ENCODE measurements at regions not wholly inside any gene's neighbourhood (a gene's known extent, or its start where the extent isn't known, plus 50 kb on each side); places are given as distances from the start of the nearest gene placed in this dataset.

GRCh38 chr6:141906569-141907080, 226.1 kb upstream of the GJE1 start (continued):
- TF ChIP-seq HNRNPK (IDR thresholded peaks at IDR 0.05; ENCODE audit: low read depth, low read length, poor library complexity, severe bottlenecking) = no peak

- ChIA-PET POLR2A (no interaction called here), CTCF (ENCODE audit: low intra/inter-chr PET ratio) (no interaction called here)
- no peaks in the 10 kb centered on the region for H3K9me3 ChIP-seq (replicated peaks; ENCODE audit: control insufficient read depth, insufficient read depth, low read depth, low read length)
- no TSS peak for BruUV-seq (replicated peaks)
- H3K4me1 ChIP-seq (replicated peaks in 1 of 2; ENCODE audit: control insufficient read depth in 2 of 2, insufficient read depth in 2 of 2, low read length in 2 of 2) = no peaks in the 10 kb centered on the region
- in situ Hi-C loops (cut with MboI) = no loop called here
- H3K27me3 ChIP-seq (ENCODE audit: control insufficient read depth in 2 of 2, insufficient read depth in 2 of 2, low read length in 2 of 2) = no peaks in the 10 kb centered on the region
- no peaks in the 10 kb centered on the region for H3K36me3 ChIP-seq (ENCODE audit: control insufficient read depth, insufficient read depth, low read length)
- no peak overlapping the region for H3K4me2 ChIP-seq (ENCODE audit: insufficient read depth, low read length)
- 13% methylated on average over 2 of the region's 2 CpGs for WGBS (ENCODE audit: insufficient coverage, low coverage, missing lambda C conversion rate)
- H3K79me2 ChIP-seq (ENCODE audit: control insufficient read depth, insufficient read depth, low read length) = no peaks in the 10 kb centered on the region
- no peak overlapping the region for H3K4me3 ChIP-seq
- no peaks in the 10 kb centered on the region for H4K20me1 ChIP-seq (replicated peaks; ENCODE audit: control insufficient read depth, insufficient read depth, low read length)
- no peak for DNase-seq (ENCODE audit: extremely low read depth in 1 of 4, low spot score in 3 of 4)
- ATAC-seq = no peak
- intact Hi-C loops (cut with micrococcal nuclease) = no loop called here
- no peak overlapping the region for H2AFZ ChIP-seq (ENCODE audit: low read depth, low read length)
- no peak overlapping the region for H3K27ac ChIP-seq (ENCODE audit: extremely low read depth, low read depth, low read length)
- no peak for TF ChIP-seq ARID2 (IDR thresholded peaks at IDR 0.05)
- no peak for TF ChIP-seq RBM17 (IDR thresholded peaks at IDR 0.05; ENCODE audit: borderline replicate concordance, low read depth, low read length)
- TF ChIP-seq XRCC4 (IDR thresholded peaks at IDR 0.05; ENCODE audit: extremely low read depth, insufficient read depth, insufficient read length) = no peak
- TF ChIP-seq ZNF75A (CRISPR knock-in tag; IDR thresholded peaks at IDR 0.05) = no peak
- no peak for TF ChIP-seq HLTF (IDR thresholded peaks at IDR 0.05)
- no peak for TF ChIP-seq CREB5 (CRISPR knock-in tag; IDR thresholded peaks at IDR 0.05)
- no peak for TF ChIP-seq ZNF12 (CRISPR knock-in tag; IDR thresholded peaks at IDR 0.05)
- no peak for TF ChIP-seq CEBPB (tag; IDR thresholded peaks at IDR 0.05)
- no peak for TF ChIP-seq MYBL2 (IDR thresholded peaks at IDR 0.05; ENCODE audit: low read depth)
- TF ChIP-seq MYBL2 (CRISPR knock-in tag; IDR thresholded peaks at IDR 0.05; ENCODE audit: borderline replicate concordance) = no peak
- TF ChIP-seq ZNF274 (IDR thresholded peaks at IDR 0.05; ENCODE audit: borderline replicate concordance, low read depth, low read length) = no peak
- TF ChIP-seq ZSCAN29 (IDR thresholded peaks at IDR 0.05) = no peak
- FAIRE-seq = no peak
- H3K9me1 ChIP-seq (ENCODE audit: control insufficient read depth, insufficient read depth, low read length) = no peaks in the 10 kb centered on the region
- no peak overlapping the region for H3K9ac ChIP-seq (ENCODE audit: insufficient read depth in 1 of 2, low read depth in 2 of 2, low read length in 2 of 2)
These were observed 242.1 kb upstream of the GJE1 start for GRCh38 chr6:141890661-141891060.

All from K562 (cell line).